ENCODE measurements at regions not wholly inside any gene's neighbourhood (a gene's known extent, or its start where the extent isn't known, plus 50 kb on each side); places are given as distances from the start of the nearest gene placed in this dataset.

DNA sequence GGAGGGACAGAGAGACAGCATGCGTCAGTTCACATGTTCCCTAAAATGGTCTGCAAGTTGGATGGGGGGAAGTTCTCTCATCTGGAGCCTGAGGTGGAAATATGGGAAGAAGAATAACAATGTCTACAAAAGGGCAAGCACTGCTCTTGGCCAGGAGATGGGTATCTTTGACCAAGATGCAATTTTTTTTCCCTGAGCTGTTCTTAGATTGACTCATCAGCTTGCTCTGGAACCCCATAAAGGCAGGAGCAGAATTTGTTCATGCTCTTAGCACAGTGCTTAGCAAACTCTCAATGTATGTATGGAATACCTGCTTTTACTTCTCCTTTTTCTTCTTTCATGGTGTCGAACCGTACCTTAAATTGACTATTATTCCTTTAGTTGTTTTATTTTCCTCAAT lies 90.5 kb upstream of the ZNF827 start:
- TF ChIP-seq, protein P1, sequence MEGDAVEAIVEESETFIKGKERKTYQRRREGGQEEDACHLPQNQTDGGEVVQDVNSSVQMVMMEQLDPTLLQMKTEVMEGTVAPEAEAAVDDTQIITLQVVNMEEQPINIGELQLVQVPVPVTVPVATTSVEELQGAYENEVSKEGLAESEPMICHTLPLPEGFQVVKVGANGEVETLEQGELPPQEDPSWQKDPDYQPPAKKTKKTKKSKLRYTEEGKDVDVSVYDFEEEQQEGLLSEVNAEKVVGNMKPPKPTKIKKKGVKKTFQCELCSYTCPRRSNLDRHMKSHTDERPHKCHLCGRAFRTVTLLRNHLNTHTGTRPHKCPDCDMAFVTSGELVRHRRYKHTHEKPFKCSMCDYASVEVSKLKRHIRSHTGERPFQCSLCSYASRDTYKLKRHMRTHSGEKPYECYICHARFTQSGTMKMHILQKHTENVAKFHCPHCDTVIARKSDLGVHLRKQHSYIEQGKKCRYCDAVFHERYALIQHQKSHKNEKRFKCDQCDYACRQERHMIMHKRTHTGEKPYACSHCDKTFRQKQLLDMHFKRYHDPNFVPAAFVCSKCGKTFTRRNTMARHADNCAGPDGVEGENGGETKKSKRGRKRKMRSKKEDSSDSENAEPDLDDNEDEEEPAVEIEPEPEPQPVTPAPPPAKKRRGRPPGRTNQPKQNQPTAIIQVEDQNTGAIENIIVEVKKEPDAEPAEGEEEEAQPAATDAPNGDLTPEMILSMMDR (IDR thresholded peaks at IDR 0.05), result no peak
- no peak for TF ChIP-seq POLR2A (IDR thresholded peaks at IDR 0.05)

Measured in Peyer's patch (tissue), 4 donors.